ENCODE measurements at regions not wholly inside any gene's neighbourhood (a gene's known extent, or its start where the extent isn't known, plus 50 kb on each side); places are given as distances from the start of the nearest gene placed in this dataset.

- intact Hi-C loops (cut with micrococcal nuclease; ENCODE audit: unreplicated experiment) = no loop called here
- TF ChIP-seq, protein P1, sequence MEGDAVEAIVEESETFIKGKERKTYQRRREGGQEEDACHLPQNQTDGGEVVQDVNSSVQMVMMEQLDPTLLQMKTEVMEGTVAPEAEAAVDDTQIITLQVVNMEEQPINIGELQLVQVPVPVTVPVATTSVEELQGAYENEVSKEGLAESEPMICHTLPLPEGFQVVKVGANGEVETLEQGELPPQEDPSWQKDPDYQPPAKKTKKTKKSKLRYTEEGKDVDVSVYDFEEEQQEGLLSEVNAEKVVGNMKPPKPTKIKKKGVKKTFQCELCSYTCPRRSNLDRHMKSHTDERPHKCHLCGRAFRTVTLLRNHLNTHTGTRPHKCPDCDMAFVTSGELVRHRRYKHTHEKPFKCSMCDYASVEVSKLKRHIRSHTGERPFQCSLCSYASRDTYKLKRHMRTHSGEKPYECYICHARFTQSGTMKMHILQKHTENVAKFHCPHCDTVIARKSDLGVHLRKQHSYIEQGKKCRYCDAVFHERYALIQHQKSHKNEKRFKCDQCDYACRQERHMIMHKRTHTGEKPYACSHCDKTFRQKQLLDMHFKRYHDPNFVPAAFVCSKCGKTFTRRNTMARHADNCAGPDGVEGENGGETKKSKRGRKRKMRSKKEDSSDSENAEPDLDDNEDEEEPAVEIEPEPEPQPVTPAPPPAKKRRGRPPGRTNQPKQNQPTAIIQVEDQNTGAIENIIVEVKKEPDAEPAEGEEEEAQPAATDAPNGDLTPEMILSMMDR (IDR thresholded peaks at IDR 0.05; ENCODE audit: unreplicated experiment) = no peak
- Mint-ChIP-seq H3K36me3 (ENCODE audit: insufficient read depth, unreplicated experiment) (no peaks in the 10 kb centered on the region), H3K9me3 (ENCODE audit: low read depth, unreplicated experiment) (peaks cover 6% of the 10 kb centered on the region), H3K27ac (ENCODE audit: unreplicated experiment) (no peak overlapping the region), H3K4me1 (ENCODE audit: low read depth, unreplicated experiment) (no peaks in the 10 kb centered on the region), H3K27me3 (ENCODE audit: unreplicated experiment) (peaks cover 21% of the 10 kb centered on the region), H3K4me3 (ENCODE audit: low read depth, unreplicated experiment) (no peak overlapping the region)
- no peak for DNase-seq
- CTCF ChIA-PET = no interaction called here
- BruUV-seq (replicated peaks) = no TSS peak
Observed at GRCh38 chr10:131499566-131499965, 188.0 kb upstream of the TCERG1L start.

DNA sequence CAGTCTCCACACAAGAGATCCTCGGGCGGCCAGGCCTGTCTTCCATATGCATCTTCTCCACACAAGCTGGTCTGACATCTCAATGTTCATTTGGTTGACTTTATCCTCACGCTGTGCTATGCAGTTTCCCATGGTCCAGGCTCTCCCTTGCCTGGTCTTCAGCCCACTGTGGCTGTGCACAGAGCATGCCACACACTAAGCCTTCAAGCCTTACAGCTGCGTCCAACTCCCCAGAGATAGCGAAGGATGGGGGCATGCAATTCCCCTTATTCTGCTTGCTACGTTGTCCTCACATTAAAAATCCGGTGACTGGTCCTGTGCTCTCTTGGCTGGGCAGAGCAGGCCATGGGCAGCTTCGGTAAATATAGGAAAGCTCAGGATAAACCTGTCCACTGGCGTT is 188.7 kb upstream of the TCERG1L start:
- no TSS peak for BruUV-seq (replicated peaks)
- Mint-ChIP-seq H3K4me1 (ENCODE audit: low read depth, unreplicated experiment) (no peaks in the 10 kb centered on the region), H3K9me3 (ENCODE audit: low read depth, unreplicated experiment) (peaks cover 2% of the 10 kb centered on the region), H3K27me3 (ENCODE audit: unreplicated experiment) (peaks cover 15% of the 10 kb centered on the region), H3K27ac (ENCODE audit: unreplicated experiment) (no peak overlapping the region), H3K36me3 (ENCODE audit: insufficient read depth, unreplicated experiment) (no peaks in the 10 kb centered on the region), H3K4me3 (ENCODE audit: low read depth, unreplicated experiment) (no peak overlapping the region)
- DNase-seq = no peak
- CTCF ChIA-PET = no interaction called here
- intact Hi-C loops (cut with micrococcal nuclease; ENCODE audit: unreplicated experiment) = no loop called here
- TF ChIP-seq, protein P1 (IDR thresholded peaks at IDR 0.05; ENCODE audit: unreplicated experiment) = no peak

GRCh38 chr10:131500892-131501291 is 189.4 kb upstream of the TCERG1L start:
- H3K36me3 Mint-ChIP-seq (ENCODE audit: insufficient read depth, unreplicated experiment) = no peaks in the 10 kb centered on the region
- no peak overlapping the region for H3K4me3 Mint-ChIP-seq (ENCODE audit: low read depth, unreplicated experiment)
- BruUV-seq (replicated peaks) = no TSS peak
- no peak overlapping the region for H3K27ac Mint-ChIP-seq (ENCODE audit: unreplicated experiment)
- TF ChIP-seq, protein P1 (IDR thresholded peaks at IDR 0.05; ENCODE audit: unreplicated experiment) = no peak
- intact Hi-C loops (cut with micrococcal nuclease; ENCODE audit: unreplicated experiment) = no loop called here
- CTCF ChIA-PET = no interaction called here
- peaks cover 2% of the 10 kb centered on the region for H3K9me3 Mint-ChIP-seq (ENCODE audit: low read depth, unreplicated experiment)
- H3K4me1 Mint-ChIP-seq (ENCODE audit: low read depth, unreplicated experiment) = no peaks in the 10 kb centered on the region
- DNase-seq = no peak
- peaks cover 12% of the 10 kb centered on the region for H3K27me3 Mint-ChIP-seq (ENCODE audit: unreplicated experiment)

DNA sequence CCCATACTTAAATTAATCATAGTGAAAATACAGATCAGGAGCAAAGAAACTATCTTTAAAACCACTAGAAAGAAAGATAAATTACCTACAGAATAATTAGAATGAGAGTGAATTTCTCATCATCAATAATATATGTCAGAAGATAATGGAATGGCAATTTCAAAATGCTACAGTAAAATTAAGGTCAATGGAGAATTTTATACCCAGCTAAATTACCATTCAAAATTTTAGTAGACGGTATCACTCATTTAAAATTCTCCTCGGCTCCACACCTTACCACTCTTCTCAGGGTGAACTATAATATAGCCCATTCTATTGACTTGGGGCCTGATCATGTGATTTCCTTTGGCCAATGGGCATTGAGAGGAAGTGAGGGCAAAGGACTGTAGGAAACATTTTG is 192.5 kb upstream of the TCERG1L start:
- H3K4me3 Mint-ChIP-seq (ENCODE audit: low read depth, unreplicated experiment) = no peak overlapping the region
- H3K27ac Mint-ChIP-seq (ENCODE audit: unreplicated experiment) = no peak overlapping the region
- BruUV-seq (replicated peaks) = no TSS peak
- CTCF ChIA-PET = no interaction called here
- no peak for DNase-seq
- no peaks in the 10 kb centered on the region for H3K4me1 Mint-ChIP-seq (ENCODE audit: low read depth, unreplicated experiment)
- intact Hi-C loops (cut with micrococcal nuclease; ENCODE audit: unreplicated experiment) = no loop called here
- H3K27me3 Mint-ChIP-seq (ENCODE audit: unreplicated experiment) = peaks cover 5% of the 10 kb centered on the region
- no peaks in the 10 kb centered on the region for H3K36me3 Mint-ChIP-seq (ENCODE audit: insufficient read depth, unreplicated experiment)
- TF ChIP-seq, protein P1 (IDR thresholded peaks at IDR 0.05; ENCODE audit: unreplicated experiment) = no peak
- peaks cover 2% of the 10 kb centered on the region for H3K9me3 Mint-ChIP-seq (ENCODE audit: low read depth, unreplicated experiment)

- H3K9me3 Mint-ChIP-seq (ENCODE audit: low read depth, unreplicated experiment) = peaks cover 5% of the 10 kb centered on the region
- no TSS peak for BruUV-seq (replicated peaks)
- H3K36me3 Mint-ChIP-seq (ENCODE audit: insufficient read depth, unreplicated experiment) = no peaks in the 10 kb centered on the region
- no peak for DNase-seq
- H3K4me1 Mint-ChIP-seq (ENCODE audit: low read depth, unreplicated experiment) = no peaks in the 10 kb centered on the region
- H3K27me3 Mint-ChIP-seq (ENCODE audit: unreplicated experiment) = peaks cover 21% of the 10 kb centered on the region
- TF ChIP-seq, protein P1 (IDR thresholded peaks at IDR 0.05; ENCODE audit: unreplicated experiment) = no peak
- intact Hi-C loops (cut with micrococcal nuclease; ENCODE audit: unreplicated experiment) = no loop called here
- H3K27ac Mint-ChIP-seq (ENCODE audit: unreplicated experiment) = no peak overlapping the region
- H3K4me3 Mint-ChIP-seq (ENCODE audit: low read depth, unreplicated experiment) = no peak overlapping the region
- CTCF ChIA-PET = no interaction called here
Observed at GRCh38 chr10:131511391-131511790, 199.9 kb upstream of the TCERG1L start.

Data from Calu3 (cell line).